Erythroblast (primary cell): ENCODE measurements at regions not wholly inside any gene's neighbourhood (a gene's known extent, or its start where the extent isn't known, plus 50 kb on each side); places are given as distances from the start of the nearest gene placed in this dataset.

Source experiments
- GATA1 ChIP-seq: IDR thresholded peaks from 2 replicates; pipeline ENCODE4 v1.6.1; 2011; ENCODE audit warnings: low read depth, mild to moderate bottlenecking, control low read depth, low read length, moderate library complexity
- POLR2A ChIP-seq: IDR thresholded peaks from 2 replicates; pipeline ENCODE4 v1.6.1; 2011; ENCODE audit warnings: mild to moderate bottlenecking, low read length

- no peak for TF ChIP-seq POLR2A
- TF ChIP-seq GATA1, result no peak
Observed at GRCh38 chr5:124477062-124477461, 269.4 kb downstream of the ZNF608 start.
